Activated CD4-positive, alpha-beta T cell treated with anti-CD3 and anti-CD28 coated beads, Interleukin-2, Interleukin-4, amounts not matched to agents 100 ng/mL and 50 ng/mL, durations not matched to agents 16 hours and 8 hours (primary cell): ENCODE measurements at regions not wholly inside any gene's neighbourhood (a gene's known extent, or its start where the extent isn't known, plus 50 kb on each side); places are given as distances from the start of the nearest gene placed in this dataset.
"Not testable (repeated sequence)": the region's sequence is repeated elsewhere in the genome, so short reads cannot be mapped to it uniquely, and the experiment has no call there.

Source experiments
- DNase-seq: peaks from one replicate; pipeline ENCODE4 v3.0.0-alpha.2; 2020; ENCODE audit warnings: low spot score

DNA sequence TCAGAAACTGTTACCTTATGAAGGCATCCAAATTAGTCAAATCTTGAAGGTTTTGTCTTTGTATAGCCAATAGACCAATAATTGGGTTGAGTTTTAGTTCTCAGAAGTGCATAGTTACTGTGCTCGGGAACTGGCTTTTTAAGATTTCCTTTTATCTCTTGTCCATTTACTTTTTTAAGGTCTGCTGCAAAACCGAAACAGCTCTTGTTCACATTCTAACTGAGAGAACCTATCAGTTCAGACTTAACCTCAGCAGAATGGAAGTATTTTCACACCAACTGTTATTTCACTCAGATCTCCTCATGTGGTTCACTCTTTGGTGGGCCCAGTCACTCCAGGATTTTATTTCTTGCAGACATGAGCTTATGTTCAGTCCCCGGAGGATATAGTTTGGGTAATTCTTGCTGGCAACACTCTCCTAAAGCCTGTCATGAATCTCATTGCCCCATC, 55.5 kb downstream of the TPBG start:
- no peak for DNase-seq

DNA sequence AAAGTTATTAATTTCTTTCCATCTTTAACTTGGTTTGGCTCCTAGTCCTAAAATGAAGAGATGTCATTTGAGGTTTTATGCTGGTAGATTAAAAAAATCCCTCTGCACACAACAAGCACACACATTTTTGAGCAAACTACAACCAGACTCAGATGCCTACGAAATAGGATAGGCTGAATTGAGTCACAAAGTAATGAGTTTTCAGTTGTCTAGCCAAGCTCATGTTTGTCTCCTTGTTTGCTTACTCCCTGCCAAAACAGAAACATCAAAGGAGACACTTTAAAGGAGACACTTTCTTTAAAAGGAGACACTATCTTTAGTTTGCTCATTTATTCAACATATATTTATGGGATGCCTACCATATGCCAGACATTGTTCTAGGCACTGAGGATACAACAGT, 56.2 kb downstream of the TPBG start:
- no peak for DNase-seq

DNA sequence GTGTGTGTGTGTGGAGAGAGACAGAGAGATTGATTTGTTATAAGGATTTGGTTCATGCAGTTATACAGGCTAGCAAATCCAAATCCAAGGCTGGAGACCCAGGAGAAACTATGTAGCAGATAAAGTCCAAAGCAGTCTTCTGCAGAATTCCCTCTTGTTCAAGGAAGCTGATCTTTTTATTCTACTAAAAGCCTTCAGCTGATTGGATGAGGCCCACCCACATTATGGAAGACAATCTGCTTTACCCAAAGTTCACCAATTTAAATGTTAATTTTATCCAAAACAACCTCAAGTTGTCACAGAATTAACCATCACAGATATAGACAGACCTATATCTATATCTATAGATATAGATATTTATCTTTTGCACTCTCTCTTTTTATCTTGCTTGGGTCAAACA, 67.0 kb downstream of the TPBG start:
- no peak for DNase-seq

DNA sequence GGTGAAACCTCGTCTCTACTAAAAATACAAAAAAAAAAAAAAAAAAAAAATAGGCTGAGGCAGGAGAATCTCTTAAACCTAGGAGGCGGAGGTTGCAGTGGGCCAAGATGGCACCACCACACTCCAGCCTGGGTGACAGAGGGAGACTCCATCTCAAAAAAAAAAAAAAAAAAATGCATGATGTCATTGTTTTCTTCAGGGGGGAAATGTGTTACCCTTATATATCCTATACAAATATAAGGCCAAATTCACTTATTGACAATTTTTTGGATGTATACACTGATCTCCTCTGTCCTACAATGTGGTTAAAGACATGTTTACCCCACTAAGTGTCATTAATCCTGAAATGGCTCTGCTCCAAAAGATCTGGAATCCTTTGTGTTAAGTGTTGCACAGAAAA, 73.1 kb downstream of the TPBG start:
- no peak for DNase-seq

DNA sequence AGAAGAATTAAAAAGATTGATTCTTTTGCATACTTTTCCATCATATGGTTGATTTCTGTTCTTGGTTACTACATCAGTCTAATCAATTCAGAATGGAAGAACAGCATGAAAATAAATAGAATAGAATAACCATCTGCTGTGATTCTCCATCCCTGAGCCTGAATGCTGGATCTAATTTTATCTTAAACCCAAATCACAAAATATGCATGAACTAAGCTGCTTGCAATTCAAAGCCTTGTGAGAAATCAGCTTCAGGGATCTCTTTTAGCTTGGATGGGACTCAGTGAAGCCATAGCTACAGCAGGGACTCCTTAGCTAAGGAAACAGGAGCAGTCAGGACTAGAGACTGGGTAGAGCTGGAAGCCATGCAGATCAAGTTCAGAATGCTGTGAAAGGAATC, 74.1 kb downstream of the TPBG start:
- DNase-seq = no peak

DNA sequence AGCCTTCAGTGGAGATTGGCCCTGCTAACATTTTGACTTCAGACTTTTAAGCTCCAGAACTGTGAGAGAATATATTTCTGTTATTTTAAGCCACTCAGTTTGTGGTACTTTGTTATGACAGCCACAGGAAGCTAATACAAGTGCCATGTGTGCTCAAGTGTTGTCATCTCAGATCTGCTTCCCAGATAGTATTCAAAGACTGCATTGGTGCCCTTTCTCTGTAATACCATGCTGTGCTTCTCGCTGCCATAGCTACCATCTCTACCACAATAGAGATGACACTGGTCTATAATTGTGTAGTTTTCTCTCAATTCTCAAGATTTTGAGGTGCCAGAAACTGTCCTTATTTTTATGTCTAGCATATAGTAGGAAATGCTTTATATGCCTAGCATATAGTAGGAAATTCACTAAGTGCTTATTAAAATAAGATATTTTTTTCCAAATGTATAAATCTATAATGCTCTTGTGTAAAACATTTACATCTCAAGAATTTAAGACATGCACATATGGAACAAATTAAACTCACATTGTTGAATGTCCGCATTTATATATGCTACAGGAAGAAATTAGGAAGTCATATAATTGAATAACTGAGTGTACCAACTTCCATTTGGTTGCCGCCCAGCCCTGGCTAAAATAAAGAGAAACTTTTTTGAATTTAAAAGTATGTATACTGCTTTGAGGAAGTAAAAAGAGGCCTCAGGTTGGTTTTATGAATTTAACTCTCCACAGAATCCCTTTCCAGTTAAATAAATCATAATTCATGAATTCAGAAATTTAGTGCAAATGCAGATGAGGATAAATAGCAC, 77.6 kb downstream of the TPBG start:
- DNase-seq = no peak

DNA sequence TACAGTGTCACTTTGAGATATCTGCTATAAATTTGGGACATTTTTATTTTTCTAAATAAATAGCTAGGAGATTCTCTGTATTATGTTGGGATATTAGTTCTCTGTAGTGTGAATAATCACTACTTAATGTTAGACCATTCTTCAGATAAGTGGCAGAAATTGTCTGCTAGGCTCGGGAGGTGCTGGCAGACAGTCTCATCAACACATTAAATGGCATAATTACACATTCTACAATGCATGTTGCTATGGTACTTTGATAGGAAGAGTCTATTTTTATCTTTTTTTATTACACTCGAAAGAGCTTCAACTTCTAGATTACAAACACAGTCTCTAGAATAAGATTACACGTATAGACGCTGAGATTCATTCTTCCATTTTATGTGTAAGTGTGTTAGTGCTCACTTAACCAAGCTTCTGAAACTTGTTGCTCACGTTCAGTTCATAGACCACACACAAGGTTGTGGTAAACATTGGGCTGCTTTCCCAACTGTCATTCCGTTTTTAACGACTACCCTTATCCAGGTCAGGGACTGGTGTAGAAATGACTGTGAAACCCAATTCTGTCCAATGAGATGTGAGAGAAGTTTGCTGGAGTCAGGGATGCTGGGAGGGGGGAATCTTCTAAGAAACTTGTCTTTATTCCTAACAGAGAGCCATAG, 78.6 kb downstream of the TPBG start:
- DNase-seq = no peak

DNA sequence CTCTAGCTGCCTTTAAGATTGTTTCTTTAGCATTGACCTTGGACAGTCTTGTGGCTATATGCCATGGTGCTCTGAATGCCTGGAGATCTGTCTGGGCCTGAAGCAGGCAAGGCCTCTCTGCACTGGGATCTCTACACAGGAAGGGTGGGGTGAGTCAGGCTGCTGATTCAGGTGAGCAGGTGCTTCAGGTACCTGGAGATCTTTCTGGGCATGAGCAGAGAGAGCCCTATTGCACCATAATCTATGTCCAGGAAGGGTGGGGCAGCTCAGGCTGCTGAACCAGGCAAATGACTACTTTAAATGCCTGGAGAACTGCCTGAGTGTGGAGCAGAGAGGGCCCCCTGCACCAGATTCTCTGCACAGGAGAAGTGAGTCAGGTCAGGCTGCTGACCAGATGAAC, 94.5 kb downstream of the TPBG start:
- no peak for DNase-seq

DNA sequence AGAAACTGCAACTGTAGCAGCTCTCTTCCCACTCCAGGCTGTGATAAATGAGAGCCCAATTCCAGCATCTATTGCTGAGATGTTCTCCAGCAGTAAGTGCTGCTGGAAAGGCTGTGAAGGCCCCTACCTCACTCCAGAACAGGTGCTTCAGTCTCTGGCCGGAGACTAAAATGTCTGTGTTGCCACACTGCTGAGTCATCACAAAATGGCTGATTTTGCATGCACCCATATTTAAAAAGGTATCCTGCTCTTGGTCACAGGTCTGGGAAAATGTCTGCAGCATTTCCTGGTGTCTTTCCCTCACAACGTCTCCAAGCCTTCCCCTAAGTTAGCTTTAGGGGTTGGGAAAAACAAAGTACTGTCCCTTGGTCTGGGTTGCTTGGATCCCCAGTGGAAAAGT, 95.1 kb downstream of the TPBG start:
- no peak for DNase-seq

DNA sequence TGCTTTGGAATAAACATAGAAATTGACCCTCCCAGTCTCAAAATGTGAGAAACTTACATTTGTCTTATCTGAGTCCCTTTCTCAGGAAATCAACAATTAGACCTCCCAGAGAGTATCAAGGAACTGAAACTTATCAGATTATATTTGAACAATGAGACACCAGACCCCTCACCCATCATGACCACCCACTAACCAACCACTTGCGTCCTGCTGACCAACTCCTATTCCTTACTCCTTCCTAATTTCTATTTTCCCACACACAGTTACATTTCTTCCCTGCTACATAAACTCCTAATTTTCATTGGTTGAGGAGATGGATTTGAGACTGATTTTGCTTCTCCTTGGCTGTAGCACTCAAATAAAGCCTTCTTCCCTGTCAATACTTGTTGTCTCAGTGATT, 97.9 kb downstream of the TPBG start:
- no peak for DNase-seq

DNA sequence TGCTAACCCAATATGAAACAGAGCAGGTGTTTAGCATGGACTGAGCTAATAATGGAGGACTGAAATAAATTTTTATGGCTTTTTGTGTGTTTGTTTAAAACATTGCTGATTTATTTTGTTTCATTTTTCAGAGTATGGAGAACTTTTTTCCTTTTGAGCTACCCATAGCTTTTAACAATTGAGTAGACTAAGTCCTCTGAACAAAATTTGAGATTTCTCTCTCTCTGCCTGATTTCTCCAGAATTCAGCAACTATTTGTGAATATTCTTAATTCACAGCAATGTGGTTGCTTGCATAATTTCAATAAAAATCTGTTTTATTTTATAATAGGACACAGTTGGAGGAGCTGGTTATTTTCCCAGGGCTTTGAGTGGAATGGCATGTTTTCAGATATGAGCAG, 103.7 kb downstream of the TPBG start:
- DNase-seq = no peak

DNA sequence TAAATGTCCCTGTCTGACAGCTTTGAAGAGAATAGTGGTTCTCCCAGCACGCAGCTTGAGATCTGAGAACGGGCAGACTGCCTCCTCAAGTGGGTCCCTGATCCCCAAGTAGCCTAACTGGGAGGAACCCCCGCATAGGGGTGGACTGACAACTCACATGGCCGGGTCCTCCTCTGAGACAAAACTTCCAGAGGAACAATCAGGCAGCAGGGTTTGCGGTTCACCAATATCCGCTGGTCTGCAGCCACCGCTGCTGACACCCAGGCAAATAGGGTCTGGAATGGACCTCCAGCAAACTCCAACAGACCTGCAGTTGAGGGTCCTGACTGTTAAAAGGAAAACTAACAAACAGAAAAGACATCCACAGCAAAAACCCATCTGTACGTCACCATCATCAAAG, 106.5 kb downstream of the TPBG start:
- DNase-seq = not testable (repeated sequence)

DNA sequence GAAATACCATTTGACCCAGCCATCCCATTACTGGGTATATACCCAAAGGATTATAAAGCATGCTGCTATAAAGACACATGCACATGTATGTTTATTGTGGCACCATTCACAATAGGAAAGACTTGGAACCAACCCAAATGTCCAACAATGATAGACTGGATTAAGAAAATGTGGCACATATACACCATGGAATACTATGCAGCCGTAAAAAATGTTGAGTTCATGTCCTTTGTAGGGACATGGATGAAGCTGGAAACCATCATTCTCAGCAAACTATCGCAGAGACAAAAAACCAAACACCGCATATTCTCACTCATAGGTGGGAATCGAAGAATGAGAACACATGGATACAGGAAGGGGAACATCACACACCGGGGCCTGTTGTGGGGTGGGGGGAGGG, 111.5 kb downstream of the TPBG start:
- DNase-seq = not testable (repeated sequence)

DNA sequence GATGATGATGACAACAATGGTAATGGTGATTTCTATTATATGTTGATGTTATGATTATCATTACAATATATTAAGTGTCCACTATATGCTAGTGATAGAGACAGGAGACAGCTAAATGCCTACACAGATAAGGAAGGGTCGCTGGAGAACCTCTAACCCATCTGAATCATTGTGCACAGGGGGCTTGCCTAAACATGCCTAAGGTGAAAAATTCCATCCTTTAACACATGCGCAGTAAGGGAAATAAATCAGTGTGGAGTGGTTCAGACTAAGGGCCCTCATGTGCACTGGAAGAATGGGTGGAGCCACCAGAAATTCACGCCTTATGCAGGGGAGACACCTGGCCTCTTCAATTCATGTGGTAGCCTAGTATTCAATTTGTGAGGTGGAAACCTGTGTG, 120.4 kb downstream of the TPBG start:
- no peak for DNase-seq

DNA sequence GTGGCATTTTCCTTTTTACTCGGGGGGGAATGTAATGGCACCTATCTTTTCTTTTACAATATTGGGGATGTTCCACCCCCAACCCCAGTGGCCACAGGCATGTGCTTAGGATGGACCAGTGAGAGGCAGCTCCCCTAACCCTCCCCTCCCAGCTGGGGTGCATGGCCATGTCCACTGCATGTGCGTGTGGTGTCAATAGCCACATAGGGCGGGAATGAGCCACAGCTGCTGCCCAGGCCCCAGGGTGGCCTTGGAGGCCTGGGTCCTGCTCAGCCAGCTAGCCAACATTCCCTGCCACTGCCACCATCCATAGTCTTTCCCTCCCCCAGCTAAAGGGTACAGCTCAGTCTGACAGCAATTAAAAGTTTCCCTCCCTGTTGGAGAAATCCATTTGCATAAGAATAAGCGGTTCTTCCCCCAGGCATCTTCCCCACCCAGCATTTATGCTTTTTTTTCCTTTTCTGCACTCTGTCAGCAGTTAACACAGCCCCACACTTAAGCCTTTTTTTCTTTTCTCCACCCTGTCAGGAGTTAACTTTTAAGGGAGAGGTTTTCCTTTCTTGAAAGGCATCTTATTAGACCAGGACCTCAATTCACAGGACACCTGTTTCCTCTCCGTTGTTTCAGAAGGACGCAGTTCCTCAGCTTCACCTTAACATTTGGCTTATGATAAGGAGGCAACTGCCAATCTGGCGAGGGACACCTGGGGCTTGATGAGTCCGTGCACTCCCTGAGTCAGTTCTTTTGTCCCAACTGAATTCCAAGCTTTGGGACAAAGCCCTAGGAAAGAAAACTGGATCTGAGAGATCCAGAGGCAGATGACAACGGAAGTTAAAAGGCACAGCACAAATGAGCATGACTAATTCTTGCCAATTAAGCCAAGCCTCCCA, 121.4 kb downstream of the TPBG start:
- no peak for DNase-seq

DNA sequence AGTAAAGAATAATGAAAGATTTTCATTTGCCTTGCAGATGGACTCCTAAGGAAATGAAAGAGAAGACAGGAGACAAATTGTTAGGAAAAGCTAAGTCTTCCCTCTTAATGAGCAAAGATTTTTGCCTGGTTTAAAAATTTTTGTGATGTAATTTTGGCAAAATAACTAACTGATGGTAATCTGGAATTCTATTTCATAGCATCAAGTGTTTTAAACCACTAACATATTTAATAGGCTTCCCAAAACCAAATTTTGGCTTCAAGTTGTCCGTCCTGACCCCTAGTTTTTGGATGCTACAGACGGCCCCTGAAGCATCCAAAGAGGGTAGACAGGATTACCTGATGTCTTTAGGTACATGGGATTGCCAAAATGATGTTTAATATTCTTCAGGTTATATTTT, 124.3 kb downstream of the TPBG start:
- DNase-seq = no peak

DNA sequence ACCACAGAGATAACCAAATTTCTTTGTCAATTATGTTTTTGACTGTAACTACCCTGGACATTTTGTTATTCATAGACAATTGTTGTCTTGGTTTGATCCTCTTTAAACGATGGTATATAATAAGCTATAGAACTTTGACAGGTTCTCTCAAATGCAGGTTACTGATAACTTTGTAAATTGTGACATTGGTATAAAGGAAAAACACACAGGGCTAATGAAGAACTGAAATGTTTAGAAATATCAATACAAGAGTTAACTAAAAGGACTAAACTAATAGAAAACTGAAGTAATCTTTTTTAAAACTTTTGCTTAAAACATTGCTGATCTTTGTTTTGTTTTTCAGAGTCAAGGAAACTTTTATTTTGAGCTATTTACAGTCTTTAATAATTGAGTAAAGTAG, 124.8 kb downstream of the TPBG start:
- DNase-seq = no peak

DNA sequence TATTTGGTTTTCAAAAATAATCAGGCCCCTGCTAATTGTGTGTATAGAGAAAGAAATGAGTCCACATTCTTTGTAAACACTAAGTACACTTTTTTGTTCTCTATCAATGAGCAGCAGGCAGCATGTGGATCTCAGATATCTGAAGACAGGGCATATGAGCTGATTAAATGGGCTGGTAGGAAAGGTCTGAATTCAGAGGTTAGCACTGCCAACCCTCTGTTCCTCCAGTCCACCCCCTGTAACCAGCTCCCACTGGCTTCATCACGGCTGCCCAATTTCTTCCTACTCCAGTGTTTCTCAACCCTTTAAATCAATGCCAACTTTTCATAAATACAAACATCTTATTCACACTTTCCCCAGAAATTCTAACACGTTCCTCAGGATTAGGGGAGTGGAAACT, 128.5 kb downstream of the TPBG start:
- no peak for DNase-seq

DNA sequence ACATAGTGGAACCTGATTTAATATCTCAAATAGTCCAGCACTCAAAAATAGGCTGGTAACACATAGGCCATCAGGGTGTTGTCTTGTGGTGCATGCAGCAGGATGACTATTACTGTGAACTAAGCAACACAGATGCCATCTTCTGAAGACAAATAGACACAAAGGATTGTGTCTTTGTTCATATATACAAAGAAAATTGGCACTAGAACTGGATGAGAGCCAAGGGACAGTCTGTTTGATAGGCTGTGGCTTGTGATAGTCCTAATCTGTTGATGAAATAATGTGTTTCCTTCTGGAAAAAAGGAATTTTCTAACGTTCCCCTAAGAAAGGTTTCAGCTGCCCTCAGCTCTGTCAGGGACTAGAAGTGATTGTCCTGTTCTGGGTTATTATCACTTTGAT, 129.8 kb downstream of the TPBG start:
- no peak for DNase-seq

DNA sequence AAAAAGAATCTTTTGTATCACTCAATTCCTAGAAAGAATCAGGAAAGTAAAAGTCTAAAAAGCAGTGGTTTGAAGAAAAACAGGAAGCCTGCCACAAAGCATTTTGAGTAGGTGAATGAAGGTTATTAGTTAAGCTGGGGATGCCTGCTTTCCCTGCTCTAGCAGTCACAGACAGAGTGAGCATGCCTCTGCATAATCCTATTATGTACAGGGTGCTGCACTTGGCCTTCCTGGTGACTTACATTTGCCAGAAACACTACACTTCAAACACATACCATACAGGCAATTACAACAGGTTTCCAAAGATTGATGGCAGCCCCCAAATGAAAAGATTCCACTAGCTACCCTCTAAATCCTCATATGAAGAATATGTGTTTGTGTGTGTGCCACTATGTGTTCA, 130.8 kb downstream of the TPBG start:
- no peak for DNase-seq

DNA sequence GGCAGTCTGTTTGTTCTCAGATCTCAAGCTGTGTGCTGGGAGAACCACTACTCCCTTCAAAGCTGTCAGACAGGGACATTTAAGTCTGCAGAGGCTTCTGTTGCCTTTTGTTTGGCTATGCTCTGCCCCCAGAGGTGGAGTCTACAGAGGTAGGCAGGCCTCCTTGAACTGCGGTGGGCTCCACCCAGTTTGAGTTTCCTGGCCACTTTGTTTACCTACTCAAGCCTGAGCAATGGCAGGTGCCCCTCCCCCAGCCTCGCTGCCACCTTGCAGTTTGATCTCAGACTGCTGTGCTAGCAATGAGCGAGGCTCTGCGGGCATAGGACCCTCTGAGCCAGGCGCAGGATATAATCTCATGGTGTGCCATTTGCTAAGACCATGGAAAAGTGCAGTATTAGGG, 138.3 kb downstream of the TPBG start:
- DNase-seq = not testable (repeated sequence)

DNA sequence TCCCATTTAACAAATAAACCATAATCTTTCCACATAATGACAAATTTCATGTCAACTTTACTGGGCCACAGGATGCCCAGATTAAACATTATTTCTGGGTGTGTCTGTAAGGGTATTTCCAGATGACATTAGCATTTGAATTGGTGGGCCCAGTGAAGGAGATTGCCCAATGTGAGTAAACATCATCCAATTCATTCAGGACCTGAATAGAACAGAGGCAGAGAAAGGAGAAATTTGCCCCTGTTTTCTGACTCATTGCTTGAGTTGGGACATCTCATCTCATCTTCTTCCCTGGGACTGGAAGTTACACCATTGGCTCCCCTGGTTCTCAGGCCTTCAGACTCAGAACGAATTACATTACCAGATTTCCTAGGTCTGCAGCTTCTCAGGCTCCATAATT, 142.9 kb downstream of the TPBG start:
- no peak for DNase-seq

DNA sequence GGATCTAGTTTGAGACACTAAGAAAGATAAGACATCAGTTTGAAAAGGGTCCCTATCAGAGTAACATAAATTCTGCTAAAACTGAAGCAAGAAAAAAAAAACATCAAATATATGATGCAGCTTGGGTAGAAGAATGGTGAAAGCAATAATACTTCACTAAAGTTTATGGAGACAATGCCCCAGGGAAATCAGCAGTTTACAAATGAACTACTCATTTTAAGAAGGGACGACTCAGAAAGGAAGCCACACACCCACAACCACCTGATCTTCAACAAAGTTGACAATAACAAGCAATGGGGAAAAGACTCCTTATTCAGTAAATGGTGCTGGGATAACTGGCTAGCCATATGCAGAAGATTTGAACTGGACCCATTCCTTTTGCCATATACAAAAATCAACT, 143.5 kb downstream of the TPBG start:
- peak; percentile 9 for DNase-seq
